ENCODE measurements at regions not wholly inside any gene's neighbourhood (a gene's known extent, or its start where the extent isn't known, plus 50 kb on each side); places are given as distances from the start of the nearest gene placed in this dataset.

DNA sequence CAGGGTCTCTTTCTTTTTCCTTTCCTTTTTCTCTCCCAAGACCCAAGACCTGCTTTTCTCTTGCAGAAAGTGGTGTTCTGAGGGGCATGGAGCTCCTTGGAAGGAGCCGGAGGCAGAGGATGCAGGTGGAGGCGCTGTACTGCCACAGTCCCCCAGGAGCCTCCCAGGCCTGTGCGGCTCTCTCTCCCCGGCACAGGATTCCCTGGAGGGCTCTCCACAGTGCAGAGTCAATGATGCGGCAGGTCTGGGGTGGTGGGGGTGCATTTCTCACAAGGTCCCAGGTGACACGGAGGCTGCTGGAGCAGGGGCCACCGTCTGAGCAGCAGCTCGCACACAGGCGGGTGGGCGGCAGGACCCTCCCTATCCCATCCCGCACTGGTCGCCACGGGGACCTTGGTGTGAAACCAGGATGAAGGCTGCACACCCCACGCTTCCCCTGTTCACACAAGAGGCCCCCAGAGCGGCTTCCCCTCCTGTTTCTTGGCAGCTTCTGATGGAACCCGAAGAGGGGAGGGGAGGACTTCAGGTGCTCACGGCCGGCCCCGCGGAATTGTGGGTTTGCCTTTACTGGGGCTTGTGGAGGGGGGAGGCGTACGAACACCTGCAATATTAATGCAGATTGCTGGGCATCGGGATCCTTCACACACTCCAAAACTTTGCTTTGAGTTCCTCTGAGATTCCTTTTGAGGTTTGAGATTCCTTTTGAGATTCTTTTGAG, 186.9 kb downstream of the ENGASE start:
- TF ChIP-seq, protein P1, sequence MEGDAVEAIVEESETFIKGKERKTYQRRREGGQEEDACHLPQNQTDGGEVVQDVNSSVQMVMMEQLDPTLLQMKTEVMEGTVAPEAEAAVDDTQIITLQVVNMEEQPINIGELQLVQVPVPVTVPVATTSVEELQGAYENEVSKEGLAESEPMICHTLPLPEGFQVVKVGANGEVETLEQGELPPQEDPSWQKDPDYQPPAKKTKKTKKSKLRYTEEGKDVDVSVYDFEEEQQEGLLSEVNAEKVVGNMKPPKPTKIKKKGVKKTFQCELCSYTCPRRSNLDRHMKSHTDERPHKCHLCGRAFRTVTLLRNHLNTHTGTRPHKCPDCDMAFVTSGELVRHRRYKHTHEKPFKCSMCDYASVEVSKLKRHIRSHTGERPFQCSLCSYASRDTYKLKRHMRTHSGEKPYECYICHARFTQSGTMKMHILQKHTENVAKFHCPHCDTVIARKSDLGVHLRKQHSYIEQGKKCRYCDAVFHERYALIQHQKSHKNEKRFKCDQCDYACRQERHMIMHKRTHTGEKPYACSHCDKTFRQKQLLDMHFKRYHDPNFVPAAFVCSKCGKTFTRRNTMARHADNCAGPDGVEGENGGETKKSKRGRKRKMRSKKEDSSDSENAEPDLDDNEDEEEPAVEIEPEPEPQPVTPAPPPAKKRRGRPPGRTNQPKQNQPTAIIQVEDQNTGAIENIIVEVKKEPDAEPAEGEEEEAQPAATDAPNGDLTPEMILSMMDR (IDR thresholded peaks at IDR 0.05; ENCODE audit: control insufficient read depth, extremely low read depth, insufficient read depth) = no peak
- no peak for DNase-seq (ENCODE audit: low read depth)
- H3K4me3 ChIP-seq (ENCODE audit: low read depth, low read length) = no peak overlapping the region

DNA sequence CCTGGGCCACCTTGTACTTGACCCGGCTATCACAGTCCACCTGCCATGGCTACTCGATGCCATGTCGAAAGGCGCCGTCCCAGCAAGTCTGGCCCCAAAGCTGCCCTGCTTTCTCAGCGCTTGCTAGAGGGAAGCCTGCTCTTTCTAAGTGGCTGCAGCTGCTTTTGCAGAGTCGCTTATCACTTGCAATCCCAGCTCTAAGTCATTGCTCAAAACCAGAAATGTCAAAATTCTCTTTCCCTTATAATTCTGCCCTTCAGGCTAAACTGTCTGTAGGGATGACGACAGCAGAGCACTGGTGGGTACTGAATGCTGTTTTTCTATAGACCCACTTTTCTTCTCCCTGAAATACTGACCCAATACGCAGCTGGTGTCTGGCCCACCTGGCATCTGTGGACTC, 184.2 kb downstream of the ENGASE start:
- no peak for DNase-seq (ENCODE audit: low read depth)
- TF ChIP-seq, protein P1 (IDR thresholded peaks at IDR 0.05; ENCODE audit: control insufficient read depth, extremely low read depth, insufficient read depth) = no peak

DNA sequence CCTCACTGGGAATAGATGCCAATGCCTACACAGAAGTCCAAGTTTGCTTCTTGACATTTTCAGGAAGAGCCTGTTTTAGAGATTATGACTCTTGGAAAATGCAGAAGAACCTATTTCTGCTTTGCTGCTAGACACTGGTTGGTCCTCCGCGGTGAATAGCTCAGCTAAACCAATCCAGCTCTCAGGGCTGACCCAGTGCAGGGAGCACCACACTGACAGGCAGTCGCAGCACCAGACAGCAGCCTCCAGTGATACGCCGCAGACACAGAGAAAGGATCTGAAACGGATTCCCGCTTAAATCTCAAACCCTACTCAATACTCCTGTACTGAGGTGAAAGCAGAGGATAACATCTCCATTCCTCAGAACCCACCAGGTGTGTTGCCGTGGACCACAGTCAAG, 183.4 kb downstream of the ENGASE start:
- no peak for DNase-seq (ENCODE audit: low read depth)
- TF ChIP-seq, protein P1 (IDR thresholded peaks at IDR 0.05; ENCODE audit: control insufficient read depth, extremely low read depth, insufficient read depth) = no peak
- no peak overlapping the region for H3K4me3 ChIP-seq (ENCODE audit: low read depth, low read length)

More for the DNA sequence above, 184.2 kb downstream of the ENGASE start:
- H3K4me3 ChIP-seq (ENCODE audit: low read depth, low read length) = no peak overlapping the region

DNA sequence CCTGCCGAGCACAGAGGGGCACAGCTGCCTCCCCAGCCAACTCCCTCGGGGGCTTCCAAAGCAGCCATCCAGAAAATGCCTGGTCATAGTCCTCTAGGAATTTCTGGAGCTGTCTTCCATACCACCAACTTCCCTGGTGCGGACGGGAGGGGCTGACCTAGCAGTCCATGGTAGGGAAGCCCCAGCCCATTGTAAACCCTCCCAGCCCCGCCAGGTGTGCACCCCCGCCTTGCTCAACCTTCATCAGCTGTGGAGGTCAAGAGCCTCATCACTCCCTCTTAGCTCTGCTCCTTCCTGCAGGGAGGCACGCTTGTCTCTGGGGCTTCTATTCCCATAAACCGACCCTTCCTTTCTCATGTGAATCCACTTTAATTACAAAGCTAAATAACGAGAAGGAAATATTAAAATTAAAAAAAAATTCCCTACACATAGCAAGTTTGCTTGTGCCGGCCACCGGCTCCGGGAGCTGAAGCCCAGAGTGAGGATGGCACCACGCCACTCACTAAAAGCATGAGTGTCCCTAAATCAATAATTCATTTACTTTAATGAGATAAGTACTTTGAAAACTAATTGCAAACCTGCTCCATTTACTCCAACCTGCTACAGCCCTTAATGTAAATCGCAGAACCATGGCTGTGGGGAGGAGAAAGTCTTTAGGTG, 181.4 kb downstream of the ENGASE start:
- TF ChIP-seq, protein P1 (IDR thresholded peaks at IDR 0.05; ENCODE audit: control insufficient read depth, extremely low read depth, insufficient read depth) = no peak
- no peak overlapping the region for H3K4me3 ChIP-seq (ENCODE audit: low read depth, low read length)
- DNase-seq (ENCODE audit: low read depth) = no peak

DNA sequence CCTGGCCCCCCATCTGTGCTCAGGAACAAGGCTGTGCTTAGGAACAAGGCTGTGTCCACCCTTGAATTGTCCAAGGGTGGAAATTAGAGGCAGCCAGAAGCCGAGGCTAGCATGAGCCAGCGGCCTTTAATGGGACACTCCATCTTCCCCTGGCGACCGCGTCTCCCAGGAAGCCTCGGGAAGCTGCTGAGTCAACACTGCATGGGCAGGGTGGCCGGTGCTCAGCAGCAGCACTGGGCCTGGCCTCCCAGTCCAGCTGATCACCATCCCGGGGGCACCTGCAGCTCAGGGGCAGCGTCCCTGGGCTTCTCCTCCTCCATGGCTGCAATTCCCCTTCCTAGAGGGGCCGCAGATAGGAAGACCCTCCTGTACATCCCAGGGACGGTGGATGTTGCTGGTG, 180.8 kb downstream of the ENGASE start:
- TF ChIP-seq, protein P1 (IDR thresholded peaks at IDR 0.05; ENCODE audit: control insufficient read depth, extremely low read depth, insufficient read depth) = no peak
- DNase-seq (ENCODE audit: low read depth) = no peak
- no peak overlapping the region for H3K4me3 ChIP-seq (ENCODE audit: low read depth, low read length)

DNA sequence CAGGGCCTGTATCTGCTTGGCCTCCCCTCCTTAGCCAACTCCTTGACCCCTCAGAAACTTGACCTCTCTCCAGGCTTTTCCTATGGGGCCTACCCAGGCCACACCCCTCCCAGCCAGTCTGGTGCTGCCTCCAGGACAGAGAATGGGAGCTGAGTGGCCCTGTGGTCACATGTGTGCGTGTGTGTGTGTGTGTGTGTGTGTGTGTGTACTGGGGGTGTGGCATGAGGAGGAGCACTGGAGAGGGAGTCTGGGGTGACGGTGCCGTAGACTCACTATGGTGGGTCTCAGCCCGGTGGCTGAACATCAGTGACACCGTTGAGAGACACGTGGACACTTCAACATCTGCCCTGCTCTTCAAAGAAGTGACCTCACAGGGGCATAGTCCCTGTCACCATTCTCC, 180.4 kb downstream of the ENGASE start:
- no peak for DNase-seq (ENCODE audit: low read depth)
- TF ChIP-seq, protein P1 (IDR thresholded peaks at IDR 0.05; ENCODE audit: control insufficient read depth, extremely low read depth, insufficient read depth) = no peak
- no peak overlapping the region for H3K4me3 ChIP-seq (ENCODE audit: low read depth, low read length)

All from LNCaP clone FGC (cell line).